SU-DHL-6 (cell line): ENCODE measurements at regions not wholly inside any gene's neighbourhood (a gene's known extent, or its start where the extent isn't known, plus 50 kb on each side); places are given as distances from the start of the nearest gene placed in this dataset.

Experiments
- H2AFZ ChIP-seq: fragments of 200-600 bp; sonication (generic); 2 replicates; pipeline ENCODE4 v1.6.1; 2014; ENCODE audit warnings: low read depth, mild to moderate bottlenecking, moderate library complexity, mixed read lengths, antibody characterized with exemption, low read length; ENCODE audit not compliant: severe bottlenecking
- H3F3A ChIP-seq: fragments of 200-600 bp; shearing (Covaris generic); 2 replicates; pipeline ENCODE4 v1.6.0; 2016; ENCODE audit warnings: antibody characterized with exemption, mild to moderate bottlenecking; ENCODE audit not compliant: insufficient read depth
- H3K27ac ChIP-seq: fragments of 200-600 bp; sonication (generic); 2 replicates; pipeline ENCODE4 v1.5.1; 2016; ENCODE audit warnings: low read depth, mild to moderate bottlenecking, low read length, moderate library complexity, mixed read lengths
- H3K27me3 ChIP-seq: fragments of 200-600 bp; sonication (generic), shearing (Covaris generic); 2 replicates; pipeline ENCODE4 v1.6.0; 2014; ENCODE audit warnings: mild to moderate bottlenecking, low read length
- H3K36me3 ChIP-seq: fragments of 200-600 bp; sonication (generic); 2 replicates; pipeline ENCODE4 v1.6.1; 2014; ENCODE audit warnings: mild to moderate bottlenecking, low read length, mixed read lengths
- H3K4me2 ChIP-seq: fragments of 300-600, 200-600 bp; shearing (Covaris generic), sonication (generic); 2 replicates; pipeline ENCODE4 v1.6.0; 2014; ENCODE audit warnings: low read length, low read depth, mild to moderate bottlenecking; ENCODE audit not compliant: poor library complexity, severe bottlenecking
- H3K4me3 ChIP-seq: fragments of 200-600 bp; sonication (generic); 2 replicates; pipeline ENCODE4 v1.5.1; 2014; ENCODE audit warnings: antibody characterized with exemption, low read length, mild to moderate bottlenecking, mixed read lengths; ENCODE audit not compliant: insufficient read depth, poor library complexity, severe bottlenecking
- H3K79me2 ChIP-seq: fragments of 200-600 bp; sonication (generic); 2 replicates; pipeline ENCODE4 v1.6.1; 2014; ENCODE audit warnings: mild to moderate bottlenecking, low read length, moderate library complexity; ENCODE audit not compliant: insufficient read depth
- H3K9ac ChIP-seq: fragments of 200-600 bp; sonication (generic); 2 replicates; pipeline ENCODE4 v1.7.0; 2014; ENCODE audit warnings: mild to moderate bottlenecking, low read length
- H3K9me2 ChIP-seq: fragments of 200-600 bp; sonication (generic); replicated peaks from 2 replicates; pipeline ENCODE4 v1.6.1; 2014; ENCODE audit warnings: low read length; ENCODE audit not compliant: insufficient read depth
- H3K9me3 ChIP-seq: fragments of 200-600 bp; sonication (generic); 2 replicates; pipeline ENCODE4 v1.6.1; 2014; ENCODE audit warnings: low read length, mixed read lengths; ENCODE audit not compliant: insufficient read depth
- H4K20me1 ChIP-seq: fragments of 200-600 bp; sonication (generic); 2 replicates; pipeline ENCODE4 v1.6.1; 2014; ENCODE audit warnings: low read depth, mild to moderate bottlenecking, antibody characterized with exemption, low read length, moderate library complexity, mixed read lengths
- EZH2phosphoT487 ChIP-seq: fragments of 200-600 bp; sonication (generic), shearing (Covaris generic); conservative IDR thresholded peaks from 2 replicates; pipeline ENCODE4 v1.6.1; 2018; ENCODE audit warnings: mild to moderate bottlenecking, antibody characterized with exemption, low read length, moderate library complexity, mixed read lengths
- TF ChIP-seq, protein P1 (sequence below): fragments of 200-600 bp; sonication (generic); IDR thresholded peaks from one replicate; pipeline ENCODE4 v1.5.1; 2017; ENCODE audit warnings: antibody characterized with exemption, mild to moderate bottlenecking, low read length, moderate library complexity; ENCODE audit not compliant: insufficient read depth, poor library complexity, severe bottlenecking

DNA sequence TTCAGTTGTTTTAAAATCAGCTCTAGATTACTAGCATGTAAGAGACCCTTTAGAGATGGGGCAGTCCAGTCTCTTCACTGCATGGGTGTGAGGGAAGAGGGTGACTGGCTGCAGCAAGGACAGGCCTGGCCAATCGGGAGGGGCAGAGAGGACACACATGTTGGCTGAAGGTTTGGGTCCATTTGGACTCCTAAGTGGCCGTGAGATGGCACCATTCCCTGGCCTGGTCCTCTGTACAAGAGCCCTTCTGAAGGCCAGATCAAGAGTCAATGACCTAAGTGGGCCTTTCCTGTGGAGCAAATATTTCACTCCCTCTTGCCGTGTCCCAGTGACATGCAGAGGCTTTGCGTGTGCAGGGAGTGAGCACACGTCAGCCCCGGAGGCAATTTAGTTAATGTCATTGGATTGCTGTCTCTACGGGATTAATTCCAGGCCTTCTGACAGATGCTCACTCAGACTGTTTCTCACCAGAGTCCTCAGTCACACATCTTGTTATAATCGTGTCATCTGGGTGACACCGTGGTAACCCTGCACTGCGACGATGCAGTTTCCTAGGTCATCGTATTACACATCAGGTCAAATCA is 613.0 kb downstream of the NPHP4 start:
- no peak overlapping the region for H3K27ac ChIP-seq
- H3K79me2 ChIP-seq: no peaks in the 10 kb centered on the region
- no peak overlapping the region for H3K4me2 ChIP-seq
- no peaks in the 10 kb centered on the region for H3F3A ChIP-seq
- H3K4me3 ChIP-seq: no peak overlapping the region
- no peak for TF ChIP-seq EZH2phosphoT487
- TF ChIP-seq, protein P1, sequence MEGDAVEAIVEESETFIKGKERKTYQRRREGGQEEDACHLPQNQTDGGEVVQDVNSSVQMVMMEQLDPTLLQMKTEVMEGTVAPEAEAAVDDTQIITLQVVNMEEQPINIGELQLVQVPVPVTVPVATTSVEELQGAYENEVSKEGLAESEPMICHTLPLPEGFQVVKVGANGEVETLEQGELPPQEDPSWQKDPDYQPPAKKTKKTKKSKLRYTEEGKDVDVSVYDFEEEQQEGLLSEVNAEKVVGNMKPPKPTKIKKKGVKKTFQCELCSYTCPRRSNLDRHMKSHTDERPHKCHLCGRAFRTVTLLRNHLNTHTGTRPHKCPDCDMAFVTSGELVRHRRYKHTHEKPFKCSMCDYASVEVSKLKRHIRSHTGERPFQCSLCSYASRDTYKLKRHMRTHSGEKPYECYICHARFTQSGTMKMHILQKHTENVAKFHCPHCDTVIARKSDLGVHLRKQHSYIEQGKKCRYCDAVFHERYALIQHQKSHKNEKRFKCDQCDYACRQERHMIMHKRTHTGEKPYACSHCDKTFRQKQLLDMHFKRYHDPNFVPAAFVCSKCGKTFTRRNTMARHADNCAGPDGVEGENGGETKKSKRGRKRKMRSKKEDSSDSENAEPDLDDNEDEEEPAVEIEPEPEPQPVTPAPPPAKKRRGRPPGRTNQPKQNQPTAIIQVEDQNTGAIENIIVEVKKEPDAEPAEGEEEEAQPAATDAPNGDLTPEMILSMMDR: no peak
- H3K36me3 ChIP-seq: no peaks in the 10 kb centered on the region
- H2AFZ ChIP-seq: no peak overlapping the region
- H3K9me2 ChIP-seq: no peaks in the 10 kb centered on the region
- no peaks in the 10 kb centered on the region for H3K9me3 ChIP-seq
- H3K27me3 ChIP-seq: no peaks in the 10 kb centered on the region
- no peak overlapping the region for H3K9ac ChIP-seq
- H4K20me1 ChIP-seq: no peaks in the 10 kb centered on the region

DNA sequence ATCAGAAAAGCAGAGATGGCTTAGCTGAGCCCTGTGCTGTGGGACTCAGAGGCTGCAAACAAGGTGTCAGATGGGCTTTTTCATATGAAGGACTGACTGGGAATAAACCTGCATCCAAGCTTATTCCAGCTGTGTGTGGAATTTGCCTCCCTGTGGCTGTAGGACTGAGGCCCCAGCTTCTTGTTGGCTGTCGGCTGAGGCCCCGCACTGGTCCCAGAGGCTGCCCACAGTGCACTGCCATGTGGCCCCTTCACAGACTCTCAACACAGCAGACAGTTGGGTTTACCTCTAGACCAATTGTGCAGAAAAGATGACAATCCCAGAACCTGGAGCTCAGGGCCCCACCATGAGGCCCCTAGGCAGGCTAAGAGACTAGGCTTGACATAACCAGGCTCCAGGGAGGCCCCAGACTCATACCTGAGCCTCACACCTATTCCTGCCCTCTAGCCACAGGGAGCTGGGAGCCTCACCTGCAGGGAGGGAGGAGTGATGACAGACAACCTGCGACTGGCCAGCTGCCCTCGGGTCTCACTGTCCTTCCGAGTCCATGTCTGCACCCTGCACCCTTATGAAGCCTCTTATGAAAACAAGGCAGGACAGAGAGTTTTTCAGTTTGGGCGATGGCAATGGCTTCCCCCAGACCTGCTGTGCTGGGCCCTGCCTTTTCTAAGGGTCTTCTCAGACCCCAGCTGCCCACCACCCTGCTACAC is 615.5 kb downstream of the NPHP4 start:
- Histone ChIP-seq H4K20me1 (no peaks in the 10 kb centered on the region), H3K79me2 (no peaks in the 10 kb centered on the region), H3K4me3 (no peak overlapping the region), H3K27me3 (no peaks in the 10 kb centered on the region), H3K36me3 (no peaks in the 10 kb centered on the region), H3K9me3 (no peaks in the 10 kb centered on the region), H2AFZ (no peak overlapping the region), H3K27ac (no peak overlapping the region), H3F3A (no peaks in the 10 kb centered on the region), H3K9me2 (no peaks in the 10 kb centered on the region), H3K9ac (no peak overlapping the region), H3K4me2 (no peak overlapping the region)
- TF ChIP-seq, protein P1: no peak
- TF ChIP-seq EZH2phosphoT487: no peak

GRCh38 chr1:5375481-5375880 is 616.7 kb downstream of the NPHP4 start:
- H3K27ac ChIP-seq: no peak overlapping the region
- TF ChIP-seq EZH2phosphoT487: no peak
- TF ChIP-seq, protein P1: no peak
- H3K79me2 ChIP-seq: no peaks in the 10 kb centered on the region
- H4K20me1 ChIP-seq: no peaks in the 10 kb centered on the region
- no peaks in the 10 kb centered on the region for H3K9me3 ChIP-seq
- H3K36me3 ChIP-seq: no peaks in the 10 kb centered on the region
- no peak overlapping the region for H3K4me3 ChIP-seq
- no peaks in the 10 kb centered on the region for H3K9me2 ChIP-seq
- H3K9ac ChIP-seq: no peak overlapping the region
- no peak overlapping the region for H2AFZ ChIP-seq
- no peak overlapping the region for H3K4me2 ChIP-seq
- no peaks in the 10 kb centered on the region for H3F3A ChIP-seq
- H3K27me3 ChIP-seq: no peaks in the 10 kb centered on the region
